ENCODE measurements at regions not wholly inside any gene's neighbourhood (a gene's known extent, or its start where the extent isn't known, plus 50 kb on each side); places are given as distances from the start of the nearest gene placed in this dataset.
"Not testable (repeated sequence)": the region's sequence is repeated elsewhere in the genome, so short reads cannot be mapped to it uniquely, and the experiment has no call there.

DNA sequence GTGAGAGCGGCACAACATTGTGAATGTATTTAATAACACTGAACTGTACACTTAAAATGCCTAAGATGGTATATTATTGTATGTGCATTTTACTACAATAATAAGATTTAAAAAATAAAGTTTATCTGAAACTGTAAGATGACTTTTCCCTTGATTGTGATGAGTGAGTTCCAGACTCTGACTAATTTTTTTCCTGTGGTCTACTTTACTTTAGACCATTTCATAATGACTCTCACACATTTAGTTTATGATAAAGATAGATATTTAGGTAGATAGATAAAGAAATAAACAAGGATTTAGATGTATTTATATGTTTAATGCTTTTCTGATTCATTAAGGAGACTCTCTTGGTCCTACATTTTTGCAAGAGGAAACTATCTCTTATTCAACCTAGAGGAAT, 835.9 kb upstream of the SORCS1 start:
- DNase-seq (no peak), ATAC-seq (no peak)
- H3K27me3 Mint-ChIP-seq, result no peaks in the 10 kb centered on the region
- no peaks in the 10 kb centered on the region for H3K36me3 Mint-ChIP-seq
- CTCF ChIA-PET, result no interaction called here
- no peak overlapping the region for H3K4me3 Mint-ChIP-seq
- no peaks in the 10 kb centered on the region for H3K4me1 Mint-ChIP-seq
- no peak overlapping the region for H3K27ac Mint-ChIP-seq
- H3K9me3 Mint-ChIP-seq (ENCODE audit: low read depth), result peaks cover 5% of the 10 kb centered on the region

DNA sequence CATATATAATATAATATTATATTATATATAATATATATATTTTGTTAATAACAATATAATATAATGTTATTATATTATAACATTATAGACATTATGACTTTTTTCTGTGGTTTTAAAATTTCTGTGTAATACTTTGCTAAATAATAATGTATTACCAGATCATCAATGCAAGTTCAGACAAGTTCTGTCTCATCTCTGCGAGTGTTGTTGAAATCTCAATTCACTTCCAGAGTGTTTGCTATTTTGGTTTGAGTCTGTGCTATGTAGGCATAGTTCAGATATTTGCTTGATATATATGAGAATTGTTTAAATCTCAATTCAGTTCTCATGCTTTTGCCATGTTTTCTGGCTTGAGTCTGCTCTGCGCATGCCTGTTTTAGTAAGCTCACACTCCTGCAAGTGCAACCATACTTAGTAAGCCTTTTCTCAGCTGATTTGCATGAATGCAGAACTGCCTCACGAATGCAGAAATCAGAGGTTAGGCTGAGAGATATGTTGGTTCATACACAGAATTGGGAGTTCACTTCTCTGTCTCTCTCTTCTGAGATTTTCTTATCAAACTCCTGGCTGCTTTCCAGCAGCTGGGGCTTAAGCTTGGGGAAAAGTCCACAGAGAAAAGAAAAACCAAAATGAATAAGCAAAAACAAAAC, 830.2 kb upstream of the SORCS1 start:
- no peak overlapping the region for H3K27ac Mint-ChIP-seq
- CTCF ChIA-PET, result no interaction called here
- H3K4me3 Mint-ChIP-seq, result no peak overlapping the region
- ATAC-seq (no peak), DNase-seq (no peak)
- H3K36me3 Mint-ChIP-seq, result no peaks in the 10 kb centered on the region
- no peaks in the 10 kb centered on the region for H3K4me1 Mint-ChIP-seq
- H3K27me3 Mint-ChIP-seq, result no peaks in the 10 kb centered on the region
- peaks cover 4% of the 10 kb centered on the region for H3K9me3 Mint-ChIP-seq (ENCODE audit: low read depth)

DNA sequence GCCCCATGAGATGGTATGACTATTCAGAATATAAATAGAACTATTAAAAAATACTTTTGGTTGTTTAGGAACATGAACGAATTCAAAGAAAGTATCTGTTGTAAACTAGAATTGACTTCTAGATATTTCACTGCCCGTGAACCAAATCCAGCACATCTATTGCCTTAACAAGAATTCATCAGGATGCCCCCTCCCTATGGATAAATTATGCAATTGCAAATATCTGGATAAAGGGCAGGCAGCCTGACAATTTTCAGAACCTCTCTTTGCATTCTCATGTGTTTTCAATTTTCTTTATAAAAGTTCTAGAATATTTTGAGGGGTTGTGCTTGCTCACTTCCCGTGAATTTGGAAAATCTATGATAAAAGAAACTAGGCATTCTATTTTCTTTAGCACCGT, 822.1 kb upstream of the SORCS1 start:
- DNase-seq (no peak), ATAC-seq (no peak)
- no peaks in the 10 kb centered on the region for H3K27me3 Mint-ChIP-seq
- CTCF ChIA-PET, result no interaction called here
- no peaks in the 10 kb centered on the region for H3K4me1 Mint-ChIP-seq
- H3K4me3 Mint-ChIP-seq, result no peak overlapping the region
- no peak overlapping the region for H3K27ac Mint-ChIP-seq
- peaks cover 5% of the 10 kb centered on the region for H3K9me3 Mint-ChIP-seq (ENCODE audit: low read depth)
- no peaks in the 10 kb centered on the region for H3K36me3 Mint-ChIP-seq

DNA sequence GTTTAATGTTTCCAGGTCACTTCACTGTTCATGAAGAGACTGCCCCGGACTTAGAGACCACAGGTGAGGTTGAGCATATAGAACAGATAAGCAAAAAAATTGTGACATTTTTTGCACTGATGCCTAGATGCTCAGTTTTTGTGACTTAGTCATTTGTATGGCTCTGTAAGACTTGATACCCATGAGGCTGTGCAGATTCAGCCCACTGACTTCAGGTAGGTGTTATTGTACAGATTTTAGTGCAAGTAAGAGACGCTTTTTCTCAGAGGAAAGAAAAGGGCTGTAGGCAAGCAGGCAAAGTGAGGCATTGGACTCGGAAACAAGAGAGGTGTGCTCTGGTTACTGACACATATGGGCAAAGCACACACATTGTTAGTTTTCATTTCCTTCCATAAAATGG, 820.1 kb upstream of the SORCS1 start:
- CTCF ChIA-PET, result no interaction called here
- Mint-ChIP-seq H3K27me3 (no peaks in the 10 kb centered on the region), H3K27ac (no peak overlapping the region), H3K4me3 (no peak overlapping the region), H3K36me3 (no peaks in the 10 kb centered on the region), H3K9me3 (ENCODE audit: low read depth) (peaks cover 5% of the 10 kb centered on the region), H3K4me1 (no peaks in the 10 kb centered on the region)
- no peak for ATAC-seq
- DNase-seq, result no peak

DNA sequence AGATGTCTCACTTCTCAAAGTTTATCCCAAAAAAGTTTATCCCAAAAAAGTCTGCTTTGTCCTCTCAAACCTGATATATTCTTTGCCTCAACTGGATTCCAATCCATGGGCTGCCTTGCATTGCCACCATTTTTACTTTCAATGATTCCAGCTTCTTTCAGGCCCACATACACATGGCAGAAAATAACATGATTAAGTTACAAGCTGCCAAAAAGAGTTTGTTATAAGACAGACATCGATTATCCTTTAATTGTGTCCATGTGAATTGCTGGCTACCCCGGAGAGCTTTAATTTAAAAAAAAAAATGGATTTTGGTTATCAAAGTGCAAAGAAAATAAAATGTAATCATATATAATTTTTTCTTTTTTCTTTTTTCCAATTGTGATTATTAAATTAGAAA, 819.6 kb upstream of the SORCS1 start:
- Mint-ChIP-seq H3K27ac (no peak overlapping the region), H3K27me3 (no peaks in the 10 kb centered on the region), H3K36me3 (no peaks in the 10 kb centered on the region), H3K4me1 (no peaks in the 10 kb centered on the region), H3K4me3 (no peak overlapping the region), H3K9me3 (ENCODE audit: low read depth) (peaks cover 5% of the 10 kb centered on the region)
- ATAC-seq, result no peak
- CTCF ChIA-PET, result no interaction called here
- DNase-seq, result no peak

DNA sequence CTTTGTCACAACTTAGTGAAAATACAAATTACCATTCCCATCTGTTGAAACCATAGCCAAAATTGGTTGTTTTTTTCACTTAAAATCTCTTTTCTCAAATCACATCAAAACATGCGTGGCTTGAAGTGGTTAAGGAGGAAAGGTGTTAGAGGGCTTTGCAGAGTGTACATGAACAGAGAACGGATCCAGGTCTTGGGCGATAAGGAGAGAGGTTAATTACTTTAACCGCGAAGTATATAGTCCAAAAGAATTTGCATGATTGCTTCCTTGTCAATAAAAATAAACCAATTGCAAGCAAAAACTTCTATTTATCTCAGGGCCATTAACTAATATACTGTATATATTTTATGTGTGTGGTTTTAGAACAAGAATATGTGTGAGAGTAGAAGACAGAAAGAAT, 813.9 kb upstream of the SORCS1 start:
- no peaks in the 10 kb centered on the region for H3K27me3 Mint-ChIP-seq
- H3K4me3 Mint-ChIP-seq, result no peak overlapping the region
- H3K36me3 Mint-ChIP-seq, result no peaks in the 10 kb centered on the region
- H3K27ac Mint-ChIP-seq, result no peak overlapping the region
- no peaks in the 10 kb centered on the region for H3K4me1 Mint-ChIP-seq
- H3K9me3 Mint-ChIP-seq (ENCODE audit: low read depth), result peaks cover 13% of the 10 kb centered on the region
- ATAC-seq, result no peak
- DNase-seq, result no peak
- CTCF ChIA-PET, result no interaction called here

DNA sequence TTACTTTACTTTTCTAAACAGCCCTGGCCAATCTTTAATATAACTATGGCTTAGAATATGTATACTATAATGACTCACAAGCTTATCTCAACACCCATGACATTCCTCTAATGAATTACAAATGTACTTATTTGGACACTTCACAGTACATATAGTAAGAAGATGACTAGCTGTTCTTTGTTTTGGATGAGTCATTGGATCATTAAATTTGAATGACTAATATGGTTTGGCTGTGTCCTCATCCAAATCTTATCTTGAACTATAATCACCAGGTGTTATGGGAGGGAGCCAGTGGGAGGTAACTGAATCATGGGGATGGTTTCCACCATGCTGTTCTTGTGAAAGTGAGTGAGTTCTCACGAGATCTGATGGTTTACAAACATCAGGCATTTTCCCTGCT, 807.5 kb upstream of the SORCS1 start:
- no peaks in the 10 kb centered on the region for H3K4me1 Mint-ChIP-seq
- H3K27ac Mint-ChIP-seq, result no peak overlapping the region
- no peak overlapping the region for H3K4me3 Mint-ChIP-seq
- H3K27me3 Mint-ChIP-seq, result no peaks in the 10 kb centered on the region
- ATAC-seq (no peak), DNase-seq (no peak)
- H3K9me3 Mint-ChIP-seq (ENCODE audit: low read depth), result peaks cover 6% of the 10 kb centered on the region
- H3K36me3 Mint-ChIP-seq, result no peaks in the 10 kb centered on the region
- CTCF ChIA-PET, result no interaction called here

DNA sequence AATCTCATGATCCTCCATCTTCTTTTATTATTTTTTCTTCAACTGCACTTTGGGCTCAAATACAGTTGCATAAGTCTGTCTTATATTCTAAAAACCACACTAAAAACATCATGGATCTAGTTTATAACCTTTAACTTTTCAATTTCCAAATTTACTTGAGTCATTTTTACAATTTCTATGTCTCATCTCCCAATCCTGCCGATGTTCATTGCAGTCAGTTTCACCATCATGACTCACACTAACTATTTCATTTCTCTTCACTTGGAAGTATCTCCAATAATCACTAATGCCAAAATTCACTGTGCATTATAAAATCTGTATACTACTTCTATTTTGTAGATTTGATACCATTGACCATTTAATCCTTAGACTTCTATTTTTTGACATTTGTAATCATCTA, 806.9 kb upstream of the SORCS1 start:
- CTCF ChIA-PET, result no interaction called here
- ATAC-seq, result no peak

DNA sequence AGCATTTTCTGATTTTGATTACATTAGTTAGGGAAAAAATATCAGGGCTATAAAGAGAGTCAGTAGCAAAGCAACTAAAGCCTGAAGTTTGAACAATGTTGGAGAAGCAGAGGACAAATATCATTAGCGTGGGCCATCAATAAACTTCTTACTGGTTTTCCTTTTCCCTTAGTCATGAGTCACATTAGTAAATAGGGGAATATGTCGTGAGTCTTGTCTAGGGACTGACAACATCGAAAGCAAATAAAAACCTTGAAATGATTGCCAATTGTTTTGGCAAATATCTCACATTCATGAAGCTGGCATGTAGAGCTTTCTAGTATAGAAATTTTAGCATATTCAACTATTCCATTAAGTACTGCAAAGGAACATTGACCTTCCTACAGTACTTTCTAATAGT, 806.0 kb upstream of the SORCS1 start:
- H3K27me3 Mint-ChIP-seq, result no peaks in the 10 kb centered on the region
- DNase-seq (no peak), ATAC-seq (no peak)
- CTCF ChIA-PET, result no interaction called here
- no peaks in the 10 kb centered on the region for H3K36me3 Mint-ChIP-seq
- peaks cover 2% of the 10 kb centered on the region for H3K9me3 Mint-ChIP-seq (ENCODE audit: low read depth)
- H3K27ac Mint-ChIP-seq, result no peak overlapping the region
- no peak overlapping the region for H3K4me3 Mint-ChIP-seq
- no peaks in the 10 kb centered on the region for H3K4me1 Mint-ChIP-seq

More for the DNA sequence above, 806.9 kb upstream of the SORCS1 start:
- no peak for DNase-seq
- Mint-ChIP-seq H3K27me3 (no peaks in the 10 kb centered on the region), H3K9me3 (ENCODE audit: low read depth) (peaks cover 6% of the 10 kb centered on the region), H3K36me3 (no peaks in the 10 kb centered on the region), H3K4me3 (no peak overlapping the region), H3K27ac (no peak overlapping the region), H3K4me1 (no peaks in the 10 kb centered on the region)

DNA sequence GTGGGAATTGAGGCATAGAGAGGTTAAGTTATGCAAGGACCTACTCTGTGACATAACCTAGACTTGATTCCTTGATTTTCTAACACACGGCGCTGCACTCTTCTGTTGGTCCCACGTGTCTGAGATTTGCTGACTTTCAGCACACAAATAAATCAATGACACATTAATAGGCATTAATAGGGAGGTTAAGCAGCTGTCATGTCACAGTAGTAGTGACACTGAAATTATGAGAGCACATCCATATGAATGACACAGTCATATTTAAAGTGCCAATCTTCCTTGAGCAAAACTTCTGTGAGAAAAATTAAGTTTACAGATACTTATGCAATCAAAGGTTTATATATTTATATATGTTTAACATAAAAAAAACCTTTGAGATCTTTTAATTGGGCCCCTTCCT, 805.4 kb upstream of the SORCS1 start:
- Mint-ChIP-seq H3K27ac (no peak overlapping the region), H3K36me3 (no peaks in the 10 kb centered on the region), H3K27me3 (no peaks in the 10 kb centered on the region), H3K4me1 (no peaks in the 10 kb centered on the region), H3K9me3 (ENCODE audit: low read depth) (peaks cover 1% of the 10 kb centered on the region), H3K4me3 (no peak overlapping the region)
- CTCF ChIA-PET, result no interaction called here
- no peak for ATAC-seq
- no peak for DNase-seq

DNA sequence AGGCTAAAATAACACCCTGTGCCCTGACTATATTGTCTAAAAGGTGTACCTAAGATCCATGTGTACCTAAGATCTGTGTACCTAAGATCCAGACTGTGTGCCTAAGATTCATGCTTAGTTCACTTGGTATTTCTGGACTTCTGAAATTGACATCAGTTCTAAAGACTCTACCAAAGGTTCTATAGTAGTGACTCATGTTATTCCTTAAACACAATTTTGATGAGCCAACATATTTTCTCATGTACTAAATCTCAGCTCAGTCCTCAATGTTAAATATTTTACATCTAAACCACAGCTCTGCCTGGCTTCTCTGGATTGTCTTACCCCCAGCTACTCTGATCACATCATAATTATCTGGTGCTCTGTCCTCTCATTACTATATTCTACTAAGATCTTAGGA, 802.3 kb upstream of the SORCS1 start:
- DNase-seq (no peak), ATAC-seq (no peak)
- H3K4me3 Mint-ChIP-seq, result no peak overlapping the region
- H3K36me3 Mint-ChIP-seq, result no peaks in the 10 kb centered on the region
- H3K27ac Mint-ChIP-seq, result no peak overlapping the region
- no peaks in the 10 kb centered on the region for H3K27me3 Mint-ChIP-seq
- H3K4me1 Mint-ChIP-seq, result no peaks in the 10 kb centered on the region
- CTCF ChIA-PET, result no interaction called here
- H3K9me3 Mint-ChIP-seq (ENCODE audit: low read depth), result peaks cover 2% of the 10 kb centered on the region

DNA sequence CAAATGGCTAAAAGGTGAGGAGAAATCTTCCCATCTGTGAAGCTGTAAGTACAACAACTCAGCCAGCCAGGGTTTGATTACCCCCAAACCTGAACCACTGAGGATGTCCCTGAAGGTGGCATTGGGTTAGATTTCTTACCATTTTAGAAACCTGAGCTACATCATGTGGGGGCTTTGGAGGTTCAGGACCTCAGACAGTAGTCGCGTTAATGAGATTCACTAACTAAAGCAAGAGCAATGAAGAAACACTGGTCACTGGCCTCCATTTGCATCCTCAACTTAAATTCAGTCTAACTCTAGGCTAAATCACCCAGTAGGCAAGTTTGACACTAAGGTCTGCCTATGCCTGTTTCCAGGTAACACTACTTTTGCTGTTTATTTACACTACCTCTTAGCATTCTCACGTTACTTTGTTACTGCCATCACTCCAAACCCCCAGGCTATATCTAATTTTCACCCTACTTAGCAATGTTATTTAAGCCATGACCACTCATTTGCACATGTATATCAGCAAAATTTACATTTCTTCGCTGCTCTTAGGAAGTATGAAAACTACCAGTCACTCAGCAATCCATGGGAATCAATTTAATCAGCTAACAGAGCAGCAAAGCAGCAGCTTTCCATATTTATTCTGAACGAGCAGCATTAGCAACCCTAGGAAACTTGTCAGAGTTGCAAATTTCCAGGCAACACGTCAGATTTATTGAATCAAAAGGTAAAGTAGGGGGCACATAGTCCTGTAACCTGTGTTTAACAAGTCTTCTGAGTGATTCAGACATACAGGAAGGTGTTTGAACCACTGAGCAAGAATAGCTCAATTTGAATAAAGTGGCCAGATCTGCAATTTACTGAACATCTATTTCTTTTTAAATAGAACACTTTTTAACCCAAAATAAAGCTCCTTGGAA, 788.4 kb upstream of the SORCS1 start:
- Mint-ChIP-seq H3K4me1 (no peaks in the 10 kb centered on the region), H3K36me3 (no peaks in the 10 kb centered on the region), H3K4me3 (no peak overlapping the region), H3K27ac (no peak overlapping the region), H3K27me3 (no peaks in the 10 kb centered on the region), H3K9me3 (ENCODE audit: low read depth) (peaks cover 6% of the 10 kb centered on the region)
- CTCF ChIA-PET, result no interaction called here
- ATAC-seq (no peak), DNase-seq (no peak)

DNA sequence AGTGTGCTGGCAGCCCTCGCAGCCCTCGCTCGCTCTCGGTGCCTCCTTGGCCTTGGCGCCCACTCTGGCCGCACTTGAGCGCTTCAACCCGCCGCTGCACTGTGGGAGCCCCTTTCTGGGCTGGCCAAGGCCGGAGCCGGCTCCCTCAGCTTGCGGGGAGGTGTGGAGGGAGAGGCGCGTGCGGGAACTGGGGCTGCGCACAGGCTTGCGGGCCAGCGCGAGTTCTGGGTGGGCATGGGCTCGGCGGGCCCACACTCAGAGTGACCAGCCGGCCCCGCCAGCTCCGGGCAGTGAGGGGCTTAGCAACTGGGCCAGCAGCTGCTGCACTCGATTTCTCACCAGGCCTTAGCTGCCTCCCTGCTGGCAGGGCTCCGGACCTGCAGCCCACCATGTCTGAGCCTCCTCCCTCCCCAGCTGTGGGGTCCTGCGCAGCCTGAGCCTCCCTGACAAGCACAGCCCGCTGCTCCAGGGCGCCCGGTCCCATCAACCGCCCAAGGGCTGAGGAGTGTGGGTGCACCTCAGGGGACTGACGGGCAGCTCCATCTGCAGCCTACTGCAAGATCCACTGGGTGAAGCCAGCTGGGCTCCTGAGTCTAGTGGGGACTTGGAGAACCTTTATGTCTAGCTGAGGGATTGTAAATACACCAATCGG, 786.0 kb upstream of the SORCS1 start:
- DNase-seq; ATAC-seq; H3K9me3 Mint-ChIP-seq (ENCODE audit: low read depth); H3K27me3 Mint-ChIP-seq; H3K4me3 Mint-ChIP-seq; H3K27ac Mint-ChIP-seq; H3K4me1 Mint-ChIP-seq; CTCF ChIA-PET; H3K36me3 Mint-ChIP-seq: not testable (repeated sequence)

DNA sequence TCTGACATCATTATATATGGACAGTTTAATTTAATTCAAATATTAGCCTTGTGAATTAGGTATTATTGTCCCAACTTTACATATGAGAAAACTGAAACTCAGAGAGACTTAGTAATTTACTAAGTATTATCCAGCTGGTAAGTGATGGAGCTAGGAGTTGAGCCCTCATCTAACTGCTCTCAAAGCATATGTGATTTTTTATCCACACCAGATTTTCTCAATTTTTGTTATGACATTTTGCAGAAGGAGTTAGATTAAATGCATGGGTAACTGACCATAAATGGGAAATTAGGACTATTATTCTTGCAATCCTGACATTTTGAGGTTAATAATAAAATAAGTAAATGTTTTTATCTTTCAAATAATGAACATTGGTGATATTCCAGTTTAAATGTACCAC, 778.3 kb upstream of the SORCS1 start:
- DNase-seq, result no peak
- no peak for ATAC-seq
- no peaks in the 10 kb centered on the region for H3K27me3 Mint-ChIP-seq
- H3K36me3 Mint-ChIP-seq, result no peaks in the 10 kb centered on the region
- peaks cover 11% of the 10 kb centered on the region for H3K9me3 Mint-ChIP-seq (ENCODE audit: low read depth)
- H3K4me1 Mint-ChIP-seq, result no peaks in the 10 kb centered on the region
- CTCF ChIA-PET, result no interaction called here
- H3K4me3 Mint-ChIP-seq, result no peak overlapping the region
- H3K27ac Mint-ChIP-seq, result no peak overlapping the region

All from activated CD8-positive, alpha-beta memory T cell treated with anti-CD3 and anti-CD28 coated beads, Interleukin-2, amount 10 ng/mL, durations not matched to agents 7 days and 5 days (primary cell).